H9 (cell line): ENCODE measurements at regions not wholly inside any gene's neighbourhood (a gene's known extent, or its start where the extent isn't known, plus 50 kb on each side); places are given as distances from the start of the nearest gene placed in this dataset.

Experiments
- DNase-seq: peaks from one replicate; pipeline ENCODE4 v3.0.0-alpha.2; 2017
- H2AFZ ChIP-seq: one replicate; pipeline ENCODE4 v1.6.1; 2013; ENCODE audit warnings: mild to moderate bottlenecking, low read length, control low read depth, moderate library complexity
- H2AK5ac ChIP-seq: 2 replicates; pipeline ENCODE4 v1.6.1; 2013; ENCODE audit warnings: low read length, control low read depth, mixed read lengths; ENCODE audit not compliant: insufficient read length
- H2BK120ac ChIP-seq: one replicate; pipeline ENCODE4 v1.6.1; 2013; ENCODE audit warnings: low read depth, mild to moderate bottlenecking, low read length, control low read depth, inconsistent platforms; ENCODE audit not compliant: poor library complexity, severe bottlenecking
- H2BK12ac ChIP-seq: 2 replicates; pipeline ENCODE4 v1.6.1; 2013; ENCODE audit warnings: low read length, control low read depth, mixed read lengths, low read depth; ENCODE audit not compliant: insufficient read length
- H2BK15ac ChIP-seq: 2 replicates; pipeline ENCODE4 v1.6.1; 2013; ENCODE audit warnings: low read depth, low read length, control low read depth
- H2BK20ac ChIP-seq: one replicate; pipeline ENCODE4 v1.6.1; 2013; ENCODE audit warnings: low read depth, mild to moderate bottlenecking, low read length, control low read depth, inconsistent platforms; ENCODE audit not compliant: poor library complexity, severe bottlenecking
- H2BK5ac ChIP-seq: 2 replicates; pipeline ENCODE4 v1.6.1; 2013; ENCODE audit warnings: low read length, control low read depth, mixed read lengths; ENCODE audit not compliant: insufficient read length
- H3K14ac ChIP-seq: 2 replicates; pipeline ENCODE4 v1.6.1; 2013; ENCODE audit warnings: low read length, control low read depth; ENCODE audit not compliant: insufficient read depth
- H3K18ac ChIP-seq: 2 replicates; pipeline ENCODE4 v1.6.1; 2013; ENCODE audit warnings: low read depth, mild to moderate bottlenecking, mixed read lengths, low read length, control low read depth; ENCODE audit not compliant: insufficient read length
- H3K23ac ChIP-seq: 2 replicates; pipeline ENCODE4 v1.6.1; 2013; ENCODE audit warnings: low read length, control low read depth, mixed read lengths, low read depth; ENCODE audit not compliant: insufficient read length
- H3K23me2 ChIP-seq: 2 replicates; pipeline ENCODE4 v1.6.1; 2013; ENCODE audit warnings: low read depth, mild to moderate bottlenecking, mixed read lengths, low read length, control low read depth; ENCODE audit not compliant: insufficient read length, poor library complexity, severe bottlenecking
- H3K27ac ChIP-seq: 2 replicates; pipeline ENCODE4 v1.5.1; 2013; ENCODE audit warnings: low read length, control low read depth, mixed read lengths, low read depth; ENCODE audit not compliant: insufficient read length
- H3K27me3 ChIP-seq: 2 replicates; pipeline ENCODE4 v1.6.1; 2013; ENCODE audit warnings: low read length, control low read depth, inconsistent platforms; ENCODE audit not compliant: insufficient read depth
- H3K4ac ChIP-seq: 2 replicates; pipeline ENCODE4 v1.6.1; 2013; ENCODE audit warnings: low read depth, mild to moderate bottlenecking, control low read depth, inconsistent platforms, low read length, moderate library complexity
- H3K4me1 ChIP-seq: 2 replicates; pipeline ENCODE4 v1.6.1; 2013; ENCODE audit warnings: low read length, control low read depth, inconsistent platforms; ENCODE audit not compliant: insufficient read depth
- H3K4me2 ChIP-seq: 2 replicates; pipeline ENCODE4 v1.6.1; 2013; ENCODE audit warnings: low read length, control low read depth, mixed read lengths; ENCODE audit not compliant: insufficient read length, insufficient read depth
- H3K56ac ChIP-seq: 2 replicates; pipeline ENCODE4 v1.6.1; 2013; ENCODE audit warnings: low read depth, mild to moderate bottlenecking, mixed read lengths, low read length, control low read depth; ENCODE audit not compliant: insufficient read length
- H3K79me1 ChIP-seq: 2 replicates; pipeline ENCODE4 v1.6.1; 2013; ENCODE audit warnings: low read depth, mild to moderate bottlenecking, moderate library complexity, low read length, control low read depth, inconsistent platforms; ENCODE audit not compliant: insufficient read depth, poor library complexity, severe bottlenecking
- H3K79me2 ChIP-seq: 2 replicates; pipeline ENCODE4 v1.6.1; 2013; ENCODE audit warnings: low read length, control low read depth, inconsistent platforms; ENCODE audit not compliant: insufficient read depth
- H3K9ac ChIP-seq: 2 replicates; pipeline ENCODE4 v1.6.1; 2013; ENCODE audit warnings: low read length, control low read depth, mixed read lengths; ENCODE audit not compliant: insufficient read length; ENCODE audit errors: extremely low read depth
- H3K9me3 ChIP-seq: one replicate; pipeline ENCODE4 v1.6.1; 2013; ENCODE audit warnings: low read depth, low read length, inconsistent platforms; ENCODE audit not compliant: control insufficient read depth
- H3T11ph ChIP-seq: one replicate; pipeline ENCODE4 v1.6.1; 2013; ENCODE audit warnings: mild to moderate bottlenecking, low read length, control low read depth, inconsistent platforms
- H4K20me1 ChIP-seq: one replicate; pipeline ENCODE4 v1.6.1; 2013; ENCODE audit not compliant: control insufficient read depth, insufficient read length, insufficient read depth
- H4K5ac ChIP-seq: 2 replicates; pipeline ENCODE4 v1.6.1; 2013; ENCODE audit warnings: low read depth, mild to moderate bottlenecking, mixed read lengths, low read length, control low read depth; ENCODE audit not compliant: insufficient read length
- H4K8ac ChIP-seq: replicated peaks from 2 replicates; pipeline ENCODE4 v1.6.1; 2013; ENCODE audit warnings: low read length, control low read depth, mixed read lengths, low read depth; ENCODE audit not compliant: insufficient read length
- H4K91ac ChIP-seq: 2 replicates; pipeline ENCODE4 v1.6.1; 2013; ENCODE audit warnings: low read depth, mild to moderate bottlenecking, moderate library complexity, mixed read lengths, low read length, control low read depth; ENCODE audit not compliant: insufficient read length
- H3K27ac Mint-ChIP-seq, 3 experiments: 2 replicates in 2 of 3; 3 replicates in 1 of 3; pipeline ENCODE4 v1.8.0; 2020 to 2021; ENCODE audit warnings: mixed read lengths in 3 of 3, mild to moderate bottlenecking in 1 of 3, moderate library complexity in 1 of 3
- H3K27me3 Mint-ChIP-seq: 2 replicates; pipeline ENCODE4 v1.8.0; 2021; ENCODE audit warnings: low read depth, mild to moderate bottlenecking, moderate library complexity, mixed read lengths
- H3K36me3 Mint-ChIP-seq, 3 experiments: 2 replicates in 2 of 3; 3 replicates in 1 of 3; pipeline ENCODE4 v1.8.0; 2020 to 2021; ENCODE audit warnings: low read depth in 3 of 3, mixed read lengths in 3 of 3; ENCODE audit not compliant: insufficient read depth in 1 of 3
- H3K4me1 Mint-ChIP-seq, 2 experiments: 2 replicates each; pipeline ENCODE4 v1.8.0; 2020; ENCODE audit warnings: mixed read lengths in 2 of 2
- H3K4me3 Mint-ChIP-seq, 2 experiments: 2 replicates in 1 of 2; 3 replicates in 1 of 2; pipeline ENCODE4 v1.8.0; 2020 to 2021; ENCODE audit warnings: mild to moderate bottlenecking in 2 of 2, mixed read lengths in 2 of 2, moderate library complexity in 1 of 2
- H3K9me3 Mint-ChIP-seq, 2 experiments: 2 replicates in 1 of 2; 3 replicates in 1 of 2; pipeline ENCODE4 v1.8.0; 2020; ENCODE audit warnings: mild to moderate bottlenecking in 2 of 2, mixed read lengths in 2 of 2, moderate library complexity in 1 of 2
- WGBS: extraction: QIAGEN DNeasy Blood & Tissue Kit; methylation state at CpG from one replicate; pipeline ENCODE4 v1.1.7; 2013; ENCODE audit warnings: missing lambda C conversion rate, low lambda C conversion rate, mixed read lengths; ENCODE audit not compliant: insufficient read length; ENCODE audit errors: extremely low coverage; 5-methylcytosine and 5-hydroxymethylcytosine counted together
- TF ChIP-seq, protein P1 (sequence below): fragments of 200-600 bp; sonication (generic); conservative IDR thresholded peaks from 3 replicates; pipeline ENCODE4 v1.8.0; 2021; ENCODE audit warnings: antibody characterized with exemption, mild to moderate bottlenecking

DNA sequence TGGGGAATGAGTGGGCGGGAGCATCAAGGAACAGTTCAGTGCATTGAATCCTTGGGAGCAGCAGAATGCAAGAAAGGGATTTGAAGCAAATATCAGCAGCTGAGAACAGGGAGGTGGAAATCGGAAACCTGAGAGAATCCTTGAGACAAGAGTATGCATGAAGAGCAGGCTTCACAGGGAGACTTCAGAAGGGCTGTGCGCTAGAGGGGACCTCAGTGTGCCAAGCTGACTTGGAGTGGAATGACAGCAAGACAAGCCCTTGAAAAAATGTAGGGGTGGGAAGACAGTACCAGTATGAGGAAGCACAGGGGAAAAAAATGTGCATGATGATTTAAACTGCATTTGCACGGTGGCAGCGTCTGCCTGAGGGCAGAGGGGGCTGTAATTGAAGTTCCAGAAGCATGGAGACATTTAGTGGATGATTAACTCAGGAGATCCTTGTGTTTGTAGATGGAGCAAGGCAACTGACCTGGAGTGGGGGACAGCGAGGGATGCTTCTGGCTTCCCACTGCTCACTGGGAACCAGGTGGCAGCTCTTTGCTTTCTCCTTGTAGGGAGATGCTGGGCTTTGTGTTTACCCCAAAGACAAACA is 204.9 kb upstream of the PLET1 start:
- Histone ChIP-seq H3K9ac (no peak overlapping the region), H3K79me1 (no peaks in the 10 kb centered on the region), H3K23me2 (no peaks in the 10 kb centered on the region), H3K4me2 (no peak overlapping the region), H3K4me1 (no peaks in the 10 kb centered on the region), H2BK120ac (no peak overlapping the region), H3T11ph (no peak overlapping the region), H4K91ac (no peak overlapping the region), H3K27ac (no peak overlapping the region), H3K9me3 (no peaks in the 10 kb centered on the region), H2BK20ac (no peak overlapping the region), H3K4ac (no peak overlapping the region), H2AFZ (no peak overlapping the region), H2BK12ac (no peak overlapping the region), H3K27me3 (no peaks in the 10 kb centered on the region), H2BK5ac (no peak overlapping the region), H3K23ac (no peak overlapping the region), H4K5ac (no peak overlapping the region), H3K18ac (no peak overlapping the region), H3K79me2 (no peaks in the 10 kb centered on the region), H4K20me1 (no peaks in the 10 kb centered on the region), H3K56ac (no peak overlapping the region), H3K14ac (no peak overlapping the region), H2AK5ac (no peak overlapping the region), H4K8ac (no peak overlapping the region), H2BK15ac (no peak overlapping the region)
- H3K27ac Mint-ChIP-seq, result no peak overlapping the region
- no peak overlapping the region for H3K4me3 Mint-ChIP-seq
- no CpG with 5 or more reads among the region's 6 CpGs for WGBS
- no peaks in the 10 kb centered on the region for H3K9me3 Mint-ChIP-seq
- DNase-seq, result no peak
- no peaks in the 10 kb centered on the region; the same call in none of the 2 replicates for H3K27me3 Mint-ChIP-seq
- H3K4me1 Mint-ChIP-seq, result peaks cover under 1 to 3% of the 10 kb centered on the region in 2 experiments; a peak in 1 of 4 replicates
- H3K36me3 Mint-ChIP-seq, result no peaks in the 10 kb centered on the region
- TF ChIP-seq, protein P1, sequence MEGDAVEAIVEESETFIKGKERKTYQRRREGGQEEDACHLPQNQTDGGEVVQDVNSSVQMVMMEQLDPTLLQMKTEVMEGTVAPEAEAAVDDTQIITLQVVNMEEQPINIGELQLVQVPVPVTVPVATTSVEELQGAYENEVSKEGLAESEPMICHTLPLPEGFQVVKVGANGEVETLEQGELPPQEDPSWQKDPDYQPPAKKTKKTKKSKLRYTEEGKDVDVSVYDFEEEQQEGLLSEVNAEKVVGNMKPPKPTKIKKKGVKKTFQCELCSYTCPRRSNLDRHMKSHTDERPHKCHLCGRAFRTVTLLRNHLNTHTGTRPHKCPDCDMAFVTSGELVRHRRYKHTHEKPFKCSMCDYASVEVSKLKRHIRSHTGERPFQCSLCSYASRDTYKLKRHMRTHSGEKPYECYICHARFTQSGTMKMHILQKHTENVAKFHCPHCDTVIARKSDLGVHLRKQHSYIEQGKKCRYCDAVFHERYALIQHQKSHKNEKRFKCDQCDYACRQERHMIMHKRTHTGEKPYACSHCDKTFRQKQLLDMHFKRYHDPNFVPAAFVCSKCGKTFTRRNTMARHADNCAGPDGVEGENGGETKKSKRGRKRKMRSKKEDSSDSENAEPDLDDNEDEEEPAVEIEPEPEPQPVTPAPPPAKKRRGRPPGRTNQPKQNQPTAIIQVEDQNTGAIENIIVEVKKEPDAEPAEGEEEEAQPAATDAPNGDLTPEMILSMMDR, result no peak
